A673 (cell line): ENCODE measurements at regions not wholly inside any gene's neighbourhood (a gene's known extent, or its start where the extent isn't known, plus 50 kb on each side); places are given as distances from the start of the nearest gene placed in this dataset.

Source experiments
- BruUV-seq: library from RNA; stranded (reverse); fragments of 400-500 nt; replicated peaks from 2 replicates; lab custom pipeline; 2021; lab: Mats Ljungman, UMichigan
- CTCF ChIA-PET: fragments of 300-600 bp; sonication (Branson Sonifier 250); formaldehyde crosslinking; loops from one replicate; lab custom pipeline; 2022; ENCODE audit warnings: antibody characterized with exemption; lab: Charles Lee
- POLR2A ChIA-PET: fragments of 300-600 bp; sonication (Branson Sonifier 250); formaldehyde crosslinking; loops from one replicate; lab custom pipeline; 2022; ENCODE audit warnings: antibody characterized with exemption; ENCODE audit not compliant: low non-redundant PET; lab: Charles Lee
- DNase-seq: peaks from one replicate; pipeline ENCODE4 v3.0.0-alpha.2; 2015; ENCODE audit warnings: low spot score
- H3K27ac ChIP-seq: fragments of 200-600 bp; sonication (generic); 2 replicates; pipeline ENCODE4 v1.5.1; 2016; ENCODE audit warnings: mixed run types, low read depth, mild to moderate bottlenecking, mixed read lengths, antibody characterized with exemption, low read length; ENCODE audit not compliant: poor library complexity, severe bottlenecking
- H3K27me3 ChIP-seq: fragments of 200-600 bp; sonication (generic); replicated peaks from 2 replicates; pipeline ENCODE4 v1.6.1; 2017; ENCODE audit warnings: mixed run types, low read depth, mild to moderate bottlenecking, mixed read lengths, antibody characterized with exemption, low read length; ENCODE audit not compliant: insufficient read depth, poor library complexity
- H3K36me3 ChIP-seq: fragments of 200-600 bp; sonication (generic); 2 replicates; pipeline ENCODE4 v1.6.1; 2016; ENCODE audit warnings: mixed run types, mild to moderate bottlenecking, mixed read lengths, antibody characterized with exemption, low read length; ENCODE audit not compliant: insufficient read depth, poor library complexity, severe bottlenecking
- H3K4me1 ChIP-seq: fragments of 200-600 bp; sonication (generic); 2 replicates; pipeline ENCODE4 v1.6.1; 2017; ENCODE audit warnings: mixed run types, mild to moderate bottlenecking, mixed read lengths, antibody characterized with exemption, low read length; ENCODE audit not compliant: insufficient read depth, poor library complexity, severe bottlenecking
- H3K4me3 ChIP-seq: fragments of 200-600 bp; sonication (generic); 2 replicates; pipeline ENCODE4 v1.5.1; 2016; ENCODE audit warnings: low read depth, mixed run types, mild to moderate bottlenecking, mixed read lengths, low read length; ENCODE audit not compliant: poor library complexity, severe bottlenecking
- H3K9me3 ChIP-seq: fragments of 200-600 bp; sonication (generic); 2 replicates; pipeline ENCODE4 v1.6.1; 2016; ENCODE audit warnings: mixed run types, low read depth, mild to moderate bottlenecking, mixed read lengths, antibody characterized with exemption, low read length; ENCODE audit not compliant: poor library complexity, severe bottlenecking
- EZH2 ChIP-seq: fragments of 200-600 bp; sonication (generic); IDR thresholded peaks from 2 replicates; pipeline ENCODE4 v1.6.1; 2017; ENCODE audit warnings: borderline replicate concordance, low read depth, mild to moderate bottlenecking, mixed read lengths, antibody characterized with exemption, low read length; ENCODE audit not compliant: poor library complexity, severe bottlenecking
- intact Hi-C: fragments of 100-400 bp; cut with micrococcal nuclease; formaldehyde crosslinking; loops from one replicate; pipeline ENCODE4 v1.10.0; 2022; ENCODE audit not compliant: unreplicated experiment
- TF ChIP-seq, protein P1 (sequence below): fragments of 300-800, 200-600 bp; sonication (generic); conservative IDR thresholded peaks from 2 replicates; pipeline ENCODE4 v1.5.1; 2017; ENCODE audit warnings: low read depth, mild to moderate bottlenecking, antibody characterized with exemption, low read length, moderate library complexity, mixed read lengths

DNA sequence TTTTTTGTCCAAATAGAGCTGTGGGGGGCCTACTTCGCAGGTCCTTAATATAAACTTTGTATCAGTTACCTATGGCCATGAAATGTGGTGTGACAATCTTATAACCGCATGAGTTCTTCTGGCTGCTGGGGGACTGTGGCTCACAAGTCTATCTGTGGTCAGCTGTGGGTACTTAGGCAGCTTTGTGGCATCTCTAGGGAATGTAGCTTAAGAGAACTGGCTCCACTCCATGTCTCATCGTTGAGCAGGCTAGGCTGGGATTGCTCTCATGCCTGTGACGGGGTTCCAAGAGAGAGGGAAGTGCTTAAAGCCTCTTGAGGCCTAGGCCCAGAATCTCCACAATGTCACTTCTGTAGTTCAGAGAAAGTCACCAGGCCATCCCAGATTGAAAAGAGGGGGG is 140.5 kb downstream of the BTBD3 start:
- TF ChIP-seq EZH2 = no peak
- TF ChIP-seq, protein P1, sequence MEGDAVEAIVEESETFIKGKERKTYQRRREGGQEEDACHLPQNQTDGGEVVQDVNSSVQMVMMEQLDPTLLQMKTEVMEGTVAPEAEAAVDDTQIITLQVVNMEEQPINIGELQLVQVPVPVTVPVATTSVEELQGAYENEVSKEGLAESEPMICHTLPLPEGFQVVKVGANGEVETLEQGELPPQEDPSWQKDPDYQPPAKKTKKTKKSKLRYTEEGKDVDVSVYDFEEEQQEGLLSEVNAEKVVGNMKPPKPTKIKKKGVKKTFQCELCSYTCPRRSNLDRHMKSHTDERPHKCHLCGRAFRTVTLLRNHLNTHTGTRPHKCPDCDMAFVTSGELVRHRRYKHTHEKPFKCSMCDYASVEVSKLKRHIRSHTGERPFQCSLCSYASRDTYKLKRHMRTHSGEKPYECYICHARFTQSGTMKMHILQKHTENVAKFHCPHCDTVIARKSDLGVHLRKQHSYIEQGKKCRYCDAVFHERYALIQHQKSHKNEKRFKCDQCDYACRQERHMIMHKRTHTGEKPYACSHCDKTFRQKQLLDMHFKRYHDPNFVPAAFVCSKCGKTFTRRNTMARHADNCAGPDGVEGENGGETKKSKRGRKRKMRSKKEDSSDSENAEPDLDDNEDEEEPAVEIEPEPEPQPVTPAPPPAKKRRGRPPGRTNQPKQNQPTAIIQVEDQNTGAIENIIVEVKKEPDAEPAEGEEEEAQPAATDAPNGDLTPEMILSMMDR = no peak
- CTCF ChIA-PET = no interaction called here
- Histone ChIP-seq H3K4me1 (peaks cover 11% of the 10 kb centered on the region), H3K36me3 (no peaks in the 10 kb centered on the region), H3K27me3 (no peaks in the 10 kb centered on the region), H3K27ac (no peak overlapping the region), H3K4me3 (no peak overlapping the region), H3K9me3 (no peaks in the 10 kb centered on the region)
- POLR2A ChIA-PET = no interaction called here
- BruUV-seq = no TSS peak
- peak; percentile 5 for DNase-seq
- intact Hi-C loops = no loop called here

- H3K27me3 ChIP-seq = no peaks in the 10 kb centered on the region
- no TSS peak for BruUV-seq
- intact Hi-C loops = no loop called here
- CTCF ChIA-PET = interaction anchor here (0.6 kb wide), 1 partner anchor 62 kb away, joined by 5 read pairs; no protein-coding TSS in a partner anchor
- H3K9me3 ChIP-seq = no peaks in the 10 kb centered on the region
- no peak overlapping the region for H3K4me3 ChIP-seq
- DNase-seq = peak; percentile 40
- H3K36me3 ChIP-seq = no peaks in the 10 kb centered on the region
- no peak overlapping the region for H3K27ac ChIP-seq
- TF ChIP-seq, protein P1 = no peak
- TF ChIP-seq EZH2 = no peak
- H3K4me1 ChIP-seq = peaks cover 11% of the 10 kb centered on the region
- POLR2A ChIA-PET = no interaction called here
Measured at GRCh38 chr20:12061466-12061865, 143.8 kb downstream of the BTBD3 start.

GRCh38 chr20:12063106-12063684 is 145.5 kb downstream of the BTBD3 start:
- no peaks in the 10 kb centered on the region for H3K36me3 ChIP-seq
- H3K27ac ChIP-seq = no peak overlapping the region
- ChIA-PET POLR2A (no interaction called here), CTCF (no interaction called here)
- H3K27me3 ChIP-seq = no peaks in the 10 kb centered on the region
- no peak for DNase-seq
- H3K4me1 ChIP-seq = peaks cover 16% of the 10 kb centered on the region
- H3K4me3 ChIP-seq = no peak overlapping the region
- BruUV-seq = no TSS peak
- TF ChIP-seq EZH2 = no peak
- TF ChIP-seq, protein P1 = no peak
- intact Hi-C loops = no loop called here
- H3K9me3 ChIP-seq = no peaks in the 10 kb centered on the region
